Endodermal cell (in vitro differentiated cells): ENCODE measurements at regions not wholly inside any gene's neighbourhood (a gene's known extent, or its start where the extent isn't known, plus 50 kb on each side); places are given as distances from the start of the nearest gene placed in this dataset.

Experiments
- DNase-seq: peaks from one replicate; pipeline ENCODE4 v3.0.0-alpha.2; 2017
- H3K27ac ChIP-seq: 2 replicates; pipeline ENCODE4 v1.5.1; 2013; ENCODE audit warnings: mild to moderate bottlenecking, low read depth, low read length, moderate library complexity
- H3K27me3 ChIP-seq: 2 replicates; pipeline ENCODE4 v1.6.1; 2013; ENCODE audit warnings: mild to moderate bottlenecking, low read length, moderate library complexity; ENCODE audit not compliant: insufficient read depth, control insufficient read depth, poor library complexity, severe bottlenecking
- H3K36me3 ChIP-seq: 2 replicates; pipeline ENCODE4 v1.7.0; 2013; ENCODE audit warnings: mild to moderate bottlenecking, low read length, moderate library complexity; ENCODE audit not compliant: control insufficient read depth, insufficient read depth
- H3K4me1 ChIP-seq: one replicate; pipeline ENCODE4 v1.7.0; 2013; ENCODE audit warnings: low read length; ENCODE audit not compliant: control insufficient read depth, insufficient read depth
- H3K4me3 ChIP-seq: 2 replicates; pipeline ENCODE4 v1.5.1; 2013; ENCODE audit warnings: mild to moderate bottlenecking, low read length, moderate library complexity
- H3K9ac ChIP-seq: 2 replicates; pipeline ENCODE4 v1.6.1; 2013; ENCODE audit warnings: mild to moderate bottlenecking, low read length, moderate library complexity; ENCODE audit not compliant: poor library complexity, severe bottlenecking; ENCODE audit errors: extremely low read depth
- H3K9me3 ChIP-seq: 2 replicates; pipeline ENCODE4 v1.6.1; 2013; ENCODE audit warnings: mild to moderate bottlenecking, low read length, moderate library complexity; ENCODE audit not compliant: control insufficient read depth
- H3K27ac Mint-ChIP-seq: 2 replicates; pipeline ENCODE4 v1.8.0; 2020; ENCODE audit warnings: mixed read lengths
- H3K27me3 Mint-ChIP-seq: 2 replicates; pipeline ENCODE4 v1.8.0; 2021; ENCODE audit warnings: mild to moderate bottlenecking, mixed read lengths; ENCODE audit not compliant: insufficient read depth
- H3K36me3 Mint-ChIP-seq: 2 replicates; pipeline ENCODE4 v1.8.0; 2020; ENCODE audit warnings: low read depth, mixed read lengths
- H3K4me1 Mint-ChIP-seq: 2 replicates; pipeline ENCODE4 v1.8.0; 2020; ENCODE audit warnings: mixed read lengths
- H3K4me3 Mint-ChIP-seq: 2 replicates; pipeline ENCODE4 v1.8.0; 2020; ENCODE audit warnings: mild to moderate bottlenecking, moderate library complexity, mixed read lengths
- H3K9me3 Mint-ChIP-seq: 2 replicates; pipeline ENCODE4 v1.8.0; 2020; ENCODE audit warnings: mild to moderate bottlenecking, mixed read lengths
- WGBS, 2 experiments: methylation state at CpG; one replicate each; pipeline versions ENCODE4 v1.1.5 to v1.1.7; 2013; ENCODE audit warnings: missing lambda C conversion rate in 2 of 2, mixed read lengths in 1 of 2; ENCODE audit not compliant: insufficient coverage in 1 of 2, insufficient read length in 1 of 2; 5-methylcytosine and 5-hydroxymethylcytosine counted together
- TF ChIP-seq, protein P1 (sequence below): fragments of 200-600 bp; sonication (generic); conservative IDR thresholded peaks from 2 replicates; pipeline ENCODE4 v1.5.0; 2021; ENCODE audit warnings: antibody characterized with exemption, mild to moderate bottlenecking

DNA sequence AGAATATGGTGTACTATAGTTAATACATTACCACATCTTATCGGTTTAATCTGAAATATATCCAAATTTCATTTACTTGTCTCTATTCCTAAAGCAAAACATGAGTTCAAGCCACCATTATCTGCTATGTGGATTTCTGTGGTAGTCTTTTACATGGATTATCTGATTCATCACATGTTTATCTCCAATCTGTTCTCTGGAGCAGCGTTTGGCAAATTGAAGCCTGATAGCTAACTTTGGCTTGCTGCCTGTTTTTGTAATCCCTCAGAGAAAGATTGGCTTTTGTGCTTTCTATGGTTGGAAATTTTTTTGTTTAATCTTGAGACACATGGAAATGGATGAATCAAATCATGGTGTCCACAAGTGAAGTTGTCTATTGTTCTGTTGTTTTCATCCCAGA lies 274.3 kb downstream of the JRKL start:
- peaks cover 3% of the 10 kb centered on the region for H3K36me3 Mint-ChIP-seq
- Histone ChIP-seq H3K9me3 (no peaks in the 10 kb centered on the region), H3K4me3 (no peak overlapping the region), H3K27ac (no peak overlapping the region), H3K9ac (no peak overlapping the region), H3K27me3 (no peaks in the 10 kb centered on the region), H3K4me1 (no peaks in the 10 kb centered on the region), H3K36me3 (peaks cover 3% of the 10 kb centered on the region)
- DNase-seq, result no peak
- no peaks in the 10 kb centered on the region for H3K9me3 Mint-ChIP-seq
- no peaks in the 10 kb centered on the region for H3K27me3 Mint-ChIP-seq
- TF ChIP-seq, protein P1, sequence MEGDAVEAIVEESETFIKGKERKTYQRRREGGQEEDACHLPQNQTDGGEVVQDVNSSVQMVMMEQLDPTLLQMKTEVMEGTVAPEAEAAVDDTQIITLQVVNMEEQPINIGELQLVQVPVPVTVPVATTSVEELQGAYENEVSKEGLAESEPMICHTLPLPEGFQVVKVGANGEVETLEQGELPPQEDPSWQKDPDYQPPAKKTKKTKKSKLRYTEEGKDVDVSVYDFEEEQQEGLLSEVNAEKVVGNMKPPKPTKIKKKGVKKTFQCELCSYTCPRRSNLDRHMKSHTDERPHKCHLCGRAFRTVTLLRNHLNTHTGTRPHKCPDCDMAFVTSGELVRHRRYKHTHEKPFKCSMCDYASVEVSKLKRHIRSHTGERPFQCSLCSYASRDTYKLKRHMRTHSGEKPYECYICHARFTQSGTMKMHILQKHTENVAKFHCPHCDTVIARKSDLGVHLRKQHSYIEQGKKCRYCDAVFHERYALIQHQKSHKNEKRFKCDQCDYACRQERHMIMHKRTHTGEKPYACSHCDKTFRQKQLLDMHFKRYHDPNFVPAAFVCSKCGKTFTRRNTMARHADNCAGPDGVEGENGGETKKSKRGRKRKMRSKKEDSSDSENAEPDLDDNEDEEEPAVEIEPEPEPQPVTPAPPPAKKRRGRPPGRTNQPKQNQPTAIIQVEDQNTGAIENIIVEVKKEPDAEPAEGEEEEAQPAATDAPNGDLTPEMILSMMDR, result no peak
- H3K4me3 Mint-ChIP-seq, result no peak overlapping the region
- 75% methylated on average over 1 of the region's 2 CpGs; no CpG with 5 or more reads in 1 of the 2 experiments for WGBS, 2 experiments
- no peak overlapping the region for H3K27ac Mint-ChIP-seq
- H3K4me1 Mint-ChIP-seq, result peaks cover 8% of the 10 kb centered on the region

GRCh38 chr11:96680211-96681018 lies 290.6 kb downstream of the JRKL start:
- H3K36me3 Mint-ChIP-seq, result peaks cover 13% of the 10 kb centered on the region
- no peak overlapping the region for H3K4me3 Mint-ChIP-seq
- 83 to 92% methylated on average over 2 to 5 of the region's 5 CpGs for WGBS, 2 experiments

GRCh38 chr11:96681019-96681716 lies 291.4 kb downstream of the JRKL start:
- H3K27me3 Mint-ChIP-seq, result no peaks in the 10 kb centered on the region
- TF ChIP-seq, protein P1, result no peak

More at GRCh38 chr11:96680211-96681018, 290.6 kb downstream of the JRKL start:
- Mint-ChIP-seq H3K27me3 (no peaks in the 10 kb centered on the region), H3K4me1 (peaks cover 22% of the 10 kb centered on the region), H3K9me3 (peaks cover 6% of the 10 kb centered on the region), H3K27ac (no peak overlapping the region)
- no peak overlapping the region for H3K9ac ChIP-seq
- no peaks in the 10 kb centered on the region for H3K27me3 ChIP-seq
- no peak for DNase-seq
- TF ChIP-seq, protein P1, result no peak
- H3K4me1 ChIP-seq, result no peaks in the 10 kb centered on the region
- H3K27ac ChIP-seq, result no peak overlapping the region
- no peaks in the 10 kb centered on the region for H3K9me3 ChIP-seq
- no peak overlapping the region for H3K4me3 ChIP-seq
- no peaks in the 10 kb centered on the region for H3K36me3 ChIP-seq

More at GRCh38 chr11:96681019-96681716, 291.4 kb downstream of the JRKL start:
- Mint-ChIP-seq H3K4me1 (peaks cover 22% of the 10 kb centered on the region), H3K9me3 (peaks cover 6% of the 10 kb centered on the region), H3K27ac (no peak overlapping the region), H3K4me3 (no peak overlapping the region), H3K36me3 (peaks cover 13% of the 10 kb centered on the region)
- 94 to 100% methylated on average over 4 to 5 of the region's 5 CpGs for WGBS, 2 experiments
- no peaks in the 10 kb centered on the region for H3K9me3 ChIP-seq
- H3K36me3 ChIP-seq, result no peaks in the 10 kb centered on the region
- no peaks in the 10 kb centered on the region for H3K4me1 ChIP-seq
- H3K9ac ChIP-seq, result no peak overlapping the region
- no peak overlapping the region for H3K4me3 ChIP-seq
- H3K27me3 ChIP-seq, result no peaks in the 10 kb centered on the region
- DNase-seq, result no peak
- H3K27ac ChIP-seq, result no peak overlapping the region
